Central memory CD8-positive, alpha-beta T cell (primary cell): ENCODE measurements at regions not wholly inside any gene's neighbourhood (a gene's known extent, or its start where the extent isn't known, plus 50 kb on each side); places are given as distances from the start of the nearest gene placed in this dataset.

Source experiments
- ATAC-seq: fragments of 150-1000 bp; cut with Tn5 transposase; replicated peaks from 2 replicates; pipeline ENCODE4 v1.10.0; 2022; ENCODE audit warnings: mild to moderate bottlenecking, moderate FRiP score, moderate number of reproducible peaks; ENCODE audit not compliant: poor library complexity, severe bottlenecking; ENCODE audit errors: extremely low read depth
- DNase-seq, 2 donors: peaks; one replicate each; pipeline ENCODE4 v3.0.0; 2021; ENCODE audit warnings: low spot score in 2 of 2
- H3K27ac Mint-ChIP-seq: one replicate; pipeline ENCODE4 v1.8.0; 2022; ENCODE audit warnings: low read depth, mild to moderate bottlenecking, moderate library complexity, mixed read lengths
- H3K27me3 Mint-ChIP-seq: one replicate; pipeline ENCODE4 v1.8.0; 2022; ENCODE audit warnings: mixed read lengths
- H3K36me3 Mint-ChIP-seq: one replicate; pipeline ENCODE4 v1.8.0; 2022; ENCODE audit warnings: mild to moderate bottlenecking, moderate library complexity, mixed read lengths; ENCODE audit not compliant: insufficient read depth
- H3K4me1 Mint-ChIP-seq: one replicate; pipeline ENCODE4 v1.8.0; 2022; ENCODE audit warnings: mixed read lengths
- H3K4me3 Mint-ChIP-seq: one replicate; pipeline ENCODE4 v1.8.0; 2022; ENCODE audit warnings: mild to moderate bottlenecking, moderate library complexity, mixed read lengths
- H3K9me3 Mint-ChIP-seq: one replicate; pipeline ENCODE4 v1.8.0; 2022; ENCODE audit warnings: mixed read lengths

GRCh38 chr12:24387381-24387780, 437.9 kb upstream of the SOX5 start:
- no peaks in the 10 kb centered on the region for H3K36me3 Mint-ChIP-seq
- H3K27ac Mint-ChIP-seq, result no peak overlapping the region
- H3K4me1 Mint-ChIP-seq, result no peaks in the 10 kb centered on the region
- ATAC-seq (no peak), DNase-seq (no peak)
- H3K4me3 Mint-ChIP-seq, result no peak overlapping the region
- H3K9me3 Mint-ChIP-seq, result peaks cover 14% of the 10 kb centered on the region
- H3K27me3 Mint-ChIP-seq, result no peaks in the 10 kb centered on the region

GRCh38 chr12:24386836-24387235, 437.4 kb upstream of the SOX5 start:
- DNase-seq (no peak), ATAC-seq (no peak)
- H3K4me1 Mint-ChIP-seq, result no peaks in the 10 kb centered on the region
- peaks cover 14% of the 10 kb centered on the region for H3K9me3 Mint-ChIP-seq
- no peak overlapping the region for H3K4me3 Mint-ChIP-seq
- no peaks in the 10 kb centered on the region for H3K36me3 Mint-ChIP-seq
- no peak overlapping the region for H3K27ac Mint-ChIP-seq
- H3K27me3 Mint-ChIP-seq, result no peaks in the 10 kb centered on the region

- no peaks in the 10 kb centered on the region for H3K27me3 Mint-ChIP-seq
- no peak overlapping the region for H3K4me3 Mint-ChIP-seq
- no peaks in the 10 kb centered on the region for H3K4me1 Mint-ChIP-seq
- H3K36me3 Mint-ChIP-seq, result no peaks in the 10 kb centered on the region
- no peak overlapping the region for H3K27ac Mint-ChIP-seq
- peaks cover 9% of the 10 kb centered on the region for H3K9me3 Mint-ChIP-seq
- ATAC-seq, result no peak
- DNase-seq, result no peak
Measured at GRCh38 chr12:24381790-24382189, 432.3 kb upstream of the SOX5 start.

GRCh38 chr12:24379861-24380521, 430.5 kb upstream of the SOX5 start:
- H3K36me3 Mint-ChIP-seq, result no peaks in the 10 kb centered on the region
- no peaks in the 10 kb centered on the region for H3K4me1 Mint-ChIP-seq
- H3K9me3 Mint-ChIP-seq, result peaks cover 17% of the 10 kb centered on the region
- no peak overlapping the region for H3K4me3 Mint-ChIP-seq
- no peak for ATAC-seq
- DNase-seq, result no peak
- no peaks in the 10 kb centered on the region for H3K27me3 Mint-ChIP-seq
- H3K27ac Mint-ChIP-seq, result no peak overlapping the region

GRCh38 chr12:24379433-24379832, 430.0 kb upstream of the SOX5 start:
- Mint-ChIP-seq H3K36me3 (no peaks in the 10 kb centered on the region), H3K27me3 (no peaks in the 10 kb centered on the region), H3K27ac (no peak overlapping the region), H3K4me3 (no peak overlapping the region), H3K9me3 (peaks cover 17% of the 10 kb centered on the region), H3K4me1 (no peaks in the 10 kb centered on the region)
- no peak for DNase-seq
- no peak for ATAC-seq

- no peak overlapping the region for H3K4me3 Mint-ChIP-seq
- ATAC-seq, result no peak
Measured at GRCh38 chr12:24378548-24379407, 429.3 kb upstream of the SOX5 start.

GRCh38 chr12:24374452-24374851, 425.0 kb upstream of the SOX5 start:
- no peak overlapping the region for H3K27ac Mint-ChIP-seq
- no peaks in the 10 kb centered on the region for H3K27me3 Mint-ChIP-seq
- H3K36me3 Mint-ChIP-seq, result no peaks in the 10 kb centered on the region
- no peaks in the 10 kb centered on the region for H3K4me1 Mint-ChIP-seq
- H3K9me3 Mint-ChIP-seq, result peaks cover 7% of the 10 kb centered on the region
- DNase-seq (no peak), ATAC-seq (no peak)
- no peak overlapping the region for H3K4me3 Mint-ChIP-seq

More at GRCh38 chr12:24378548-24379407, 429.3 kb upstream of the SOX5 start:
- no peaks in the 10 kb centered on the region for H3K4me1 Mint-ChIP-seq
- DNase-seq, result no peak
- H3K27me3 Mint-ChIP-seq, result no peaks in the 10 kb centered on the region
- no peaks in the 10 kb centered on the region for H3K36me3 Mint-ChIP-seq
- no peak overlapping the region for H3K27ac Mint-ChIP-seq
- H3K9me3 Mint-ChIP-seq, result peaks cover 17% of the 10 kb centered on the region

- Mint-ChIP-seq H3K27me3 (no peaks in the 10 kb centered on the region), H3K4me1 (no peaks in the 10 kb centered on the region), H3K9me3 (peaks cover 7% of the 10 kb centered on the region), H3K4me3 (no peak overlapping the region), H3K36me3 (no peaks in the 10 kb centered on the region), H3K27ac (no peak overlapping the region)
- ATAC-seq (no peak), DNase-seq (no peak)
Measured at GRCh38 chr12:24373004-24373403, 423.5 kb upstream of the SOX5 start.

GRCh38 chr12:24366514-24366913, 417.0 kb upstream of the SOX5 start:
- Mint-ChIP-seq H3K9me3 (no peaks in the 10 kb centered on the region), H3K27ac (no peak overlapping the region), H3K36me3 (no peaks in the 10 kb centered on the region), H3K4me1 (no peaks in the 10 kb centered on the region), H3K4me3 (no peak overlapping the region), H3K27me3 (no peaks in the 10 kb centered on the region)
- no peak for DNase-seq
- no peak for ATAC-seq

GRCh38 chr12:24364921-24365320, 415.5 kb upstream of the SOX5 start:
- Mint-ChIP-seq H3K27me3 (no peaks in the 10 kb centered on the region), H3K36me3 (no peaks in the 10 kb centered on the region), H3K4me3 (no peak overlapping the region), H3K4me1 (no peaks in the 10 kb centered on the region), H3K27ac (no peak overlapping the region), H3K9me3 (no peaks in the 10 kb centered on the region)
- DNase-seq (no peak), ATAC-seq (no peak)

GRCh38 chr12:24363177-24363754, 413.8 kb upstream of the SOX5 start:
- H3K27me3 Mint-ChIP-seq, result no peaks in the 10 kb centered on the region
- DNase-seq (no peak), ATAC-seq (no peak)
- H3K36me3 Mint-ChIP-seq, result no peaks in the 10 kb centered on the region
- H3K4me3 Mint-ChIP-seq, result no peak overlapping the region
- no peaks in the 10 kb centered on the region for H3K4me1 Mint-ChIP-seq
- no peak overlapping the region for H3K27ac Mint-ChIP-seq
- no peaks in the 10 kb centered on the region for H3K9me3 Mint-ChIP-seq

GRCh38 chr12:24361877-24362580, 412.6 kb upstream of the SOX5 start:
- Mint-ChIP-seq H3K4me1 (no peaks in the 10 kb centered on the region), H3K4me3 (no peak overlapping the region)
- no peak for ATAC-seq

More at GRCh38 chr12:24361877-24362580, 412.6 kb upstream of the SOX5 start:
- H3K36me3 Mint-ChIP-seq, result no peaks in the 10 kb centered on the region
- H3K27ac Mint-ChIP-seq, result no peak overlapping the region
- DNase-seq, result no peak
- H3K9me3 Mint-ChIP-seq, result no peaks in the 10 kb centered on the region
- H3K27me3 Mint-ChIP-seq, result no peaks in the 10 kb centered on the region
